ENCODE measurements at regions not wholly inside any gene's neighbourhood (a gene's known extent, or its start where the extent isn't known, plus 50 kb on each side); places are given as distances from the start of the nearest gene placed in this dataset.
A peak's percentile ranks its signal among the peaks of the same experiment; 100 is the strongest.

- DNase-seq: peak; percentile 23 to 24
- no peaks in the 10 kb centered on the region for H3K27me3 ChIP-seq
- TF ChIP-seq POLR2A (IDR thresholded peaks at IDR 0.05) (no peak), CTCF (IDR thresholded peaks at IDR 0.05) (peak; percentile 40 to 71 (median 50))
- intact Hi-C loops (cut with DNase I; ENCODE audit: low total_unique reads): no loop called here
- H3K27ac ChIP-seq: no peak overlapping the region
- no peaks in the 10 kb centered on the region for H3K9me3 ChIP-seq
- no peaks in the 10 kb centered on the region for H3K36me3 ChIP-seq
- H3K4me1 ChIP-seq: no peaks in the 10 kb centered on the region
- H3K4me3 ChIP-seq: no peak overlapping the region
These were observed 67.1 kb upstream of the MCTP2 start for GRCh38 chr15:94164202-94164807.

- TF ChIP-seq POLR2A (IDR thresholded peaks at IDR 0.05): no peak
- no peak for TF ChIP-seq CTCF (IDR thresholded peaks at IDR 0.05)
- H3K27me3 ChIP-seq: no peaks in the 10 kb centered on the region
- no peaks in the 10 kb centered on the region for H3K4me1 ChIP-seq
- no peak overlapping the region for H3K27ac ChIP-seq
- DNase-seq: no peak
- H3K36me3 ChIP-seq: no peaks in the 10 kb centered on the region
- no peaks in the 10 kb centered on the region for H3K9me3 ChIP-seq
- intact Hi-C loops (cut with DNase I; ENCODE audit: low total_unique reads): no loop called here
- no peak overlapping the region for H3K4me3 ChIP-seq
These were observed 68.4 kb upstream of the MCTP2 start for GRCh38 chr15:94162939-94163338.

GRCh38 chr15:94154255-94154654 lies 77.1 kb upstream of the MCTP2 start:
- H3K27ac ChIP-seq: no peak overlapping the region
- no peak for DNase-seq
- no peak overlapping the region for H3K4me3 ChIP-seq
- no peaks in the 10 kb centered on the region for H3K9me3 ChIP-seq
- no peaks in the 10 kb centered on the region for H3K4me1 ChIP-seq
- no peaks in the 10 kb centered on the region for H3K36me3 ChIP-seq
- intact Hi-C loops (cut with DNase I; ENCODE audit: low total_unique reads): no loop called here
- TF ChIP-seq POLR2A (IDR thresholded peaks at IDR 0.05): no peak
- TF ChIP-seq CTCF (IDR thresholded peaks at IDR 0.05): no peak
- no peaks in the 10 kb centered on the region for H3K27me3 ChIP-seq

- DNase-seq: no peak
- intact Hi-C loops (cut with DNase I; ENCODE audit: low total_unique reads): no loop called here
- H3K4me1 ChIP-seq: no peaks in the 10 kb centered on the region
- no peaks in the 10 kb centered on the region for H3K9me3 ChIP-seq
- TF ChIP-seq POLR2A (IDR thresholded peaks at IDR 0.05): no peak
- TF ChIP-seq CTCF (IDR thresholded peaks at IDR 0.05): no peak
- H3K36me3 ChIP-seq: no peaks in the 10 kb centered on the region
- H3K27ac ChIP-seq: no peak overlapping the region
- H3K4me3 ChIP-seq: no peak overlapping the region
- no peaks in the 10 kb centered on the region for H3K27me3 ChIP-seq
These were observed 86.3 kb upstream of the MCTP2 start for GRCh38 chr15:94145046-94145445.

GRCh38 chr15:94141802-94142201 lies 89.6 kb upstream of the MCTP2 start:
- no peak for DNase-seq
- intact Hi-C loops (cut with DNase I; ENCODE audit: low total_unique reads): no loop called here
- TF ChIP-seq POLR2A (IDR thresholded peaks at IDR 0.05): no peak
- no peak for TF ChIP-seq CTCF (IDR thresholded peaks at IDR 0.05)
- H3K4me3 ChIP-seq: no peak overlapping the region
- H3K36me3 ChIP-seq: no peaks in the 10 kb centered on the region
- H3K9me3 ChIP-seq: no peaks in the 10 kb centered on the region
- no peaks in the 10 kb centered on the region for H3K4me1 ChIP-seq
- no peaks in the 10 kb centered on the region for H3K27me3 ChIP-seq
- H3K27ac ChIP-seq: no peak overlapping the region

Measured in uterus (tissue), 3 donors.